ENCODE measurements at regions not wholly inside any gene's neighbourhood (a gene's known extent, or its start where the extent isn't known, plus 50 kb on each side); places are given as distances from the start of the nearest gene placed in this dataset.

DNA sequence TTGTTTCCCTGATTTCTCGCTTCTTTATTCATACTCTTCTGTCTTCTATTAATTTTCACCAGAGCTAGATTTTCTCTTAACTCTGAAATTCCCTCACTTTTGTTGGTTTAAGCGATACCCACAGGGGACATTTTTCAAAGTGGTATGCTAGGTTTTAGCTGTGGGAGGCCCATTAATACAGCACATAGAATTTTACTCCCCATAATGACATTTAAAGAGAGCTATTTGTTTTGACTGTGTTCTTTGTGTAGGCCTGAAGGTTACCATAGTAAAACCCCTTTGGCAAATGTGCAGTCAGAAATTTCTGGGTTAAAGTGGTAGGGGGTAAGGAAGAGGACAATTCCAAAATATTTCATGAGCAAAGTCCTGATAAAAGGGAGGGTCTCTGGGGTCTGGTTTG is 721.1 kb upstream of the CITED2 start:
- H3K27ac ChIP-seq = no peak overlapping the region
- no peaks in the 10 kb centered on the region for H3K27me3 ChIP-seq
- TF ChIP-seq, protein P1, sequence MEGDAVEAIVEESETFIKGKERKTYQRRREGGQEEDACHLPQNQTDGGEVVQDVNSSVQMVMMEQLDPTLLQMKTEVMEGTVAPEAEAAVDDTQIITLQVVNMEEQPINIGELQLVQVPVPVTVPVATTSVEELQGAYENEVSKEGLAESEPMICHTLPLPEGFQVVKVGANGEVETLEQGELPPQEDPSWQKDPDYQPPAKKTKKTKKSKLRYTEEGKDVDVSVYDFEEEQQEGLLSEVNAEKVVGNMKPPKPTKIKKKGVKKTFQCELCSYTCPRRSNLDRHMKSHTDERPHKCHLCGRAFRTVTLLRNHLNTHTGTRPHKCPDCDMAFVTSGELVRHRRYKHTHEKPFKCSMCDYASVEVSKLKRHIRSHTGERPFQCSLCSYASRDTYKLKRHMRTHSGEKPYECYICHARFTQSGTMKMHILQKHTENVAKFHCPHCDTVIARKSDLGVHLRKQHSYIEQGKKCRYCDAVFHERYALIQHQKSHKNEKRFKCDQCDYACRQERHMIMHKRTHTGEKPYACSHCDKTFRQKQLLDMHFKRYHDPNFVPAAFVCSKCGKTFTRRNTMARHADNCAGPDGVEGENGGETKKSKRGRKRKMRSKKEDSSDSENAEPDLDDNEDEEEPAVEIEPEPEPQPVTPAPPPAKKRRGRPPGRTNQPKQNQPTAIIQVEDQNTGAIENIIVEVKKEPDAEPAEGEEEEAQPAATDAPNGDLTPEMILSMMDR (IDR thresholded peaks at IDR 0.05) = no peak
- no peak for TF ChIP-seq POLR2A (IDR thresholded peaks at IDR 0.05)
- H3K36me3 ChIP-seq = no peaks in the 10 kb centered on the region
- H3K9me3 ChIP-seq = no peaks in the 10 kb centered on the region
- H3K4me3 ChIP-seq = no peak overlapping the region
- no peaks in the 10 kb centered on the region for H3K4me1 ChIP-seq
- DNase-seq = no peak

DNA sequence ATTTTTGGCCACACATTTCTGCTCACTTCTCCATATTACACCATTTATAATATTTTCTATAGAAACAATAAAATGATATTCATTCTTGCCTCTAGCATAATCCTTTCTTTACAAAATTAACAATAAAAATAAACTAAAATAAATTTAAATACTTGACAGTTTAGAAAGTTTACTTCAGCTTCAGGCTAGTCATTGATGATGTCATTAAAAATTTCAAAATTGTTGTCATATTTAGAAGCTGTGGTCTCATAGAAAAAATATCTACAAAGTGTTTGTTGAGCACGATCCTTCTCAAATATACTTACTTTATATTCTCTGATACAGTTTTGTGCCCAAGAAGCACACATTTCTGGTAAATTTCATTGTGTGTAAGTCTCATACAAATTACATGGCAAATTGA is 717.4 kb upstream of the CITED2 start:
- H3K36me3 ChIP-seq = no peaks in the 10 kb centered on the region
- TF ChIP-seq, protein P1 (IDR thresholded peaks at IDR 0.05) = no peak
- TF ChIP-seq POLR2A (IDR thresholded peaks at IDR 0.05) = no peak
- no peaks in the 10 kb centered on the region for H3K27me3 ChIP-seq
- no peaks in the 10 kb centered on the region for H3K4me1 ChIP-seq
- H3K9me3 ChIP-seq = no peaks in the 10 kb centered on the region
- DNase-seq = no peak
- no peak overlapping the region for H3K27ac ChIP-seq
- H3K4me3 ChIP-seq = no peak overlapping the region

DNA sequence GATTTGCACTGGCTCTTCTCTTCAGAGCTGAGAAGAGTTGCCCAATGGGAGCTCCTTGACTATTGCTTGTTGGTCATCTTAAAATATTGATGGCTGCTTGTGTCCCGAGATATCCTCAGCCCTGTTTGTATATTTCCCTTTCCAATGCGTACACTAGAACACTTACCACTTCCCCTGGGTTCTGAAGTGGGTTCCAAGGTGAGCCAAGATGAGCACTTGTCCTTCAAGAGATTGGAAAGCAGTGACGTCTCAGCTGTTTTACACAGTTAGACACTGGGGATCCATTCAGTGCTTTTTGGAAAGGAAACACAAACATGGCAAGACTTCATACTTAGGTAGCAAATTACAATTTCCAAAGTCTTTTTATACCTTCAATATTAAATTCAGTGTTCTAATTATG is 716.4 kb upstream of the CITED2 start:
- Histone ChIP-seq H3K9me3 (no peaks in the 10 kb centered on the region), H3K27ac (no peak overlapping the region), H3K36me3 (no peaks in the 10 kb centered on the region), H3K4me3 (no peak overlapping the region), H3K27me3 (no peaks in the 10 kb centered on the region), H3K4me1 (no peaks in the 10 kb centered on the region)
- no peak for TF ChIP-seq POLR2A (IDR thresholded peaks at IDR 0.05)
- TF ChIP-seq, protein P1 (IDR thresholded peaks at IDR 0.05) = no peak
- no peak for DNase-seq

DNA sequence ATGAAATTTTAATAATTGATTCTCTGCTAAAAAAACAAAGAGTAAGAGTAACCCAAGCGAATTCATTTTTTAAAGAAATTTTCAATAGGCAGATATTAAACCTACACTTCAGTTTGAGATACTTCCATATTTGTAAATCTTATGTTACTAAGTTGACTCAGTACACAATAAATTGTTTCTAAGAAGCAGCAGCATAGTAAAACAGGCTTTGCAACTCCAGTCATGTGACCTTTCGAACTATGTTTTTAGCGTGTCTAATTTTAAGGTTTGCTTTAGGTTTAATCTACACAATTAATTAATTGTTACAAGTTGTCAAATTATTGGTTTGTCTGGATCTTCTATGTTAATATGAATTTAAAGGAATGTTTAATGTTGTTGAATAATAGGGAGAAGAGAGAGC is 708.9 kb upstream of the CITED2 start:
- H3K4me1 ChIP-seq = peaks cover 0 to 5% (median 0%) of the 10 kb centered on the region in 4 donors
- no peaks in the 10 kb centered on the region for H3K9me3 ChIP-seq
- no peak overlapping the region for H3K27ac ChIP-seq
- no peak overlapping the region for H3K4me3 ChIP-seq
- H3K36me3 ChIP-seq = no peaks in the 10 kb centered on the region
- no peak for TF ChIP-seq POLR2A (IDR thresholded peaks at IDR 0.05)
- TF ChIP-seq, protein P1 (IDR thresholded peaks at IDR 0.05) = no peak
- no peak for DNase-seq
- H3K27me3 ChIP-seq = no peaks in the 10 kb centered on the region

DNA sequence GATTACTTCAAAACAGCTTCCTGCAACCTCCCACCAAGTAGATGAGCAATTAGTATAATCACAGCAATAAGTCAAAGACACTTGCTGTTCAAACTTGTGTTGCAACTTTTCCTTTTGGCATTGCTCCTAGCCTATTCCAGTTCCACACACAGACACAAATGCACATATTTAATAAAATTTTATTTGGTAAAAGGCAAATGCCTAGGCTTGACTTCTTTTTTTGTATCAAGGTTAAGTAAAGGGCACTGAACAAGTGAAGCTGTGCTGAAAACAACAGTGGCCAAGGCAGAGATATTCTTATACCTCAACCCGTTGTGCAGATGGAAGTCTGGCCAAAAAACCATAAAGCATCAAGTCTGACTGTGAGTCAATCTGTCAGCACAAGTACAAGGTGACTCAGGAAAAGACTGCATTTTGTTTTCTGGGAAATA is 708.4 kb upstream of the CITED2 start:
- H3K27ac ChIP-seq = no peak overlapping the region
- H3K9me3 ChIP-seq = no peaks in the 10 kb centered on the region

More for the DNA sequence above, 708.4 kb upstream of the CITED2 start:
- DNase-seq = no peak
- no peak for TF ChIP-seq POLR2A (IDR thresholded peaks at IDR 0.05)
- TF ChIP-seq, protein P1 (IDR thresholded peaks at IDR 0.05) = no peak
- H3K36me3 ChIP-seq = no peaks in the 10 kb centered on the region
- no peak overlapping the region for H3K4me3 ChIP-seq
- no peaks in the 10 kb centered on the region for H3K27me3 ChIP-seq
- peaks cover 0 to 6% (median 0%) of the 10 kb centered on the region in 4 donors for H3K4me1 ChIP-seq

Measured in Peyer's patch (tissue), 4 donors.